GM12892 (cell line): ENCODE measurements at regions not wholly inside any gene's neighbourhood (a gene's known extent, or its start where the extent isn't known, plus 50 kb on each side); places are given as distances from the start of the nearest gene placed in this dataset.

Experiments used
- POLR2A ChIP-seq: IDR thresholded peaks from 2 replicates; pipeline ENCODE4 v1.6.1; 2011; ENCODE audit warnings: low read depth, low read length, control low read depth
- TAF1 ChIP-seq: IDR thresholded peaks from 2 replicates; pipeline ENCODE4 v1.6.1; 2011; ENCODE audit warnings: low read depth, mild to moderate bottlenecking, control low read depth, low read length, borderline replicate concordance

DNA sequence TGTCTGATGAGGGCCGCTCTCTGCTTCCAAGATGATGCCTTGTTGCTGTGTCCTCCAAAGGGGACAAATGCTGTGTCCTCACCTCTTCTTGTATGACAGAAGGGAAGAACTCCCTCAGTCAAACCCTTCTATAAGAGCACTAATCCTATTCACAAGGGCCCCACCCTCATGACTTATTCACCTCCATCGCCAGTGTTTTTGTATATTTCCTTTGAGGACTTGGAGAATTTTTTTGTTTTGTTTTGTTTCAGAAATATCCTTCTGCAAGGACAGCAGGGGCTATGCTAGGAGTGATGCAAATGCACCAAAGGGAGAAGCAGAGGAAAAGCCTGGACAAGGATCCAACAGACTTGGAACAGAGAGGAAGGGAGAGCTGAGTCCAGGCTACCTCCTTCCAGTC, 214.4 kb downstream of the TLE3 start:
- TF ChIP-seq POLR2A (no peak), TAF1 (no peak)
